OCI-LY3 (cell line): ENCODE measurements at regions not wholly inside any gene's neighbourhood (a gene's known extent, or its start where the extent isn't known, plus 50 kb on each side); places are given as distances from the start of the nearest gene placed in this dataset.
"Not testable (repeated sequence)": the region's sequence is repeated elsewhere in the genome, so short reads cannot be mapped to it uniquely, and the experiment has no call there.

Experiments
- EZH2phosphoT487 ChIP-seq: fragments of 200-600 bp; shearing (Covaris generic); IDR thresholded peaks from 2 replicates; pipeline ENCODE4 v1.6.1; 2018; ENCODE audit warnings: antibody characterized with exemption, mixed run types, low read depth
- TF ChIP-seq, protein P1 (sequence below): fragments of 200-600, 300-600 bp; sonication (generic); IDR thresholded peaks from 2 replicates; pipeline ENCODE4 v1.5.1; 2014; ENCODE audit warnings: antibody characterized with exemption, low read length, low read depth

- TF ChIP-seq EZH2phosphoT487, result not testable (repeated sequence)
- TF ChIP-seq, protein P1, sequence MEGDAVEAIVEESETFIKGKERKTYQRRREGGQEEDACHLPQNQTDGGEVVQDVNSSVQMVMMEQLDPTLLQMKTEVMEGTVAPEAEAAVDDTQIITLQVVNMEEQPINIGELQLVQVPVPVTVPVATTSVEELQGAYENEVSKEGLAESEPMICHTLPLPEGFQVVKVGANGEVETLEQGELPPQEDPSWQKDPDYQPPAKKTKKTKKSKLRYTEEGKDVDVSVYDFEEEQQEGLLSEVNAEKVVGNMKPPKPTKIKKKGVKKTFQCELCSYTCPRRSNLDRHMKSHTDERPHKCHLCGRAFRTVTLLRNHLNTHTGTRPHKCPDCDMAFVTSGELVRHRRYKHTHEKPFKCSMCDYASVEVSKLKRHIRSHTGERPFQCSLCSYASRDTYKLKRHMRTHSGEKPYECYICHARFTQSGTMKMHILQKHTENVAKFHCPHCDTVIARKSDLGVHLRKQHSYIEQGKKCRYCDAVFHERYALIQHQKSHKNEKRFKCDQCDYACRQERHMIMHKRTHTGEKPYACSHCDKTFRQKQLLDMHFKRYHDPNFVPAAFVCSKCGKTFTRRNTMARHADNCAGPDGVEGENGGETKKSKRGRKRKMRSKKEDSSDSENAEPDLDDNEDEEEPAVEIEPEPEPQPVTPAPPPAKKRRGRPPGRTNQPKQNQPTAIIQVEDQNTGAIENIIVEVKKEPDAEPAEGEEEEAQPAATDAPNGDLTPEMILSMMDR, result not testable (repeated sequence)
These were observed 191.2 kb upstream of the ZNF804A start for GRCh38 chr2:184407041-184407630.
